Progenitor cell of endocrine pancreas (in vitro differentiated cells): ENCODE measurements at regions not wholly inside any gene's neighbourhood (a gene's known extent, or its start where the extent isn't known, plus 50 kb on each side); places are given as distances from the start of the nearest gene placed in this dataset.
A peak's percentile ranks its signal among the peaks of the same experiment; 100 is the strongest.
"Not testable (repeated sequence)": the region's sequence is repeated elsewhere in the genome, so short reads cannot be mapped to it uniquely, and the experiment has no call there.

Experiments
- DNase-seq: peaks from one replicate; pipeline ENCODE4 v3.0.0; 2021; ENCODE audit warnings: low spot score; ENCODE audit not compliant: unreplicated experiment
- H3K27ac Mint-ChIP-seq: 2 replicates; pipeline ENCODE4 v1.8.0; 2021; ENCODE audit warnings: mild to moderate bottlenecking, moderate library complexity, mixed read lengths
- H3K27me3 Mint-ChIP-seq: 2 replicates; pipeline ENCODE4 v1.8.0; 2021; ENCODE audit warnings: mixed read lengths
- H3K36me3 Mint-ChIP-seq: 2 replicates; pipeline ENCODE4 v1.8.0; 2022; ENCODE audit warnings: mixed read lengths; ENCODE audit not compliant: insufficient read depth
- H3K4me1 Mint-ChIP-seq: 2 replicates; pipeline ENCODE4 v1.8.0; 2021; ENCODE audit warnings: low read depth, mixed read lengths
- H3K4me3 Mint-ChIP-seq: 2 replicates; pipeline ENCODE4 v1.8.0; 2021; ENCODE audit warnings: low read depth, mild to moderate bottlenecking, moderate library complexity, mixed read lengths
- H3K9me3 Mint-ChIP-seq: 2 replicates; pipeline ENCODE4 v1.8.0; 2021; ENCODE audit warnings: low read depth, mixed read lengths
- TF ChIP-seq, protein P1 (sequence below): fragments of 200-600 bp; sonication (generic); IDR thresholded peaks from one replicate; pipeline ENCODE4 v1.5.0; 2021; ENCODE audit warnings: antibody characterized with exemption, mild to moderate bottlenecking; ENCODE audit not compliant: unreplicated experiment

DNA sequence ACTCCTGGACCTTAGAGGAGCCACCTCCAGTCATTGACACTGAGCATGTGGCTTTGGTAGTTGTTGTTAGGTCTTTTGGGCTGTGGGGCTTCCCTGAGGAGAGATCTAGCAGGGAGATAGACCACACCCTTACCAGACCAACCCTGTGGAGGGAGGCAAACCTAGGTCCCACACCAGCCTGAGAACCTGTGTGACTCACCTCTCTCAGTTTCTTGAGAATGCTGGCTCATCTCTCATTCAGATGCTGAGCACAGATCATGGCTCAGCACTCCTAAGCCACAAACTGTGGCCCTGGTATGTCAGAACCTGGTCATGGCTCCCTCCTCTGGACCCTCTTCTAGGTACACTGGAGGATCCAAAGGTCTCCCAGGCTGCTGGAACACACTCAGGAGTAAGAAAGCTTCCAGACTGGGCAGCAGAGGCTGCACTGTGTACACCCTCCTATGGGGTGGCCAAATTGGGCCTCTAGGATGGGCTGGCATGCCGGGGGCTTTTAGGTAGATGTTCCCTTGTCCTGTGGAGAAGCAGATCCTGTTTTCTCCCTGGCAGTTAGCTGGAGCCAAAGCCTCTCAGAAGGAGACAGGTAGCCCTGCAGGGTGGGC lies 1294.5 kb downstream of the KHDRBS2 start:
- Mint-ChIP-seq H3K4me3 (no peak overlapping the region), H3K27ac (no peak overlapping the region), H3K36me3 (no peaks in the 10 kb centered on the region), H3K4me1 (no peaks in the 10 kb centered on the region), H3K9me3 (peaks cover 32% of the 10 kb centered on the region), H3K27me3 (no peaks in the 10 kb centered on the region)
- TF ChIP-seq, protein P1, sequence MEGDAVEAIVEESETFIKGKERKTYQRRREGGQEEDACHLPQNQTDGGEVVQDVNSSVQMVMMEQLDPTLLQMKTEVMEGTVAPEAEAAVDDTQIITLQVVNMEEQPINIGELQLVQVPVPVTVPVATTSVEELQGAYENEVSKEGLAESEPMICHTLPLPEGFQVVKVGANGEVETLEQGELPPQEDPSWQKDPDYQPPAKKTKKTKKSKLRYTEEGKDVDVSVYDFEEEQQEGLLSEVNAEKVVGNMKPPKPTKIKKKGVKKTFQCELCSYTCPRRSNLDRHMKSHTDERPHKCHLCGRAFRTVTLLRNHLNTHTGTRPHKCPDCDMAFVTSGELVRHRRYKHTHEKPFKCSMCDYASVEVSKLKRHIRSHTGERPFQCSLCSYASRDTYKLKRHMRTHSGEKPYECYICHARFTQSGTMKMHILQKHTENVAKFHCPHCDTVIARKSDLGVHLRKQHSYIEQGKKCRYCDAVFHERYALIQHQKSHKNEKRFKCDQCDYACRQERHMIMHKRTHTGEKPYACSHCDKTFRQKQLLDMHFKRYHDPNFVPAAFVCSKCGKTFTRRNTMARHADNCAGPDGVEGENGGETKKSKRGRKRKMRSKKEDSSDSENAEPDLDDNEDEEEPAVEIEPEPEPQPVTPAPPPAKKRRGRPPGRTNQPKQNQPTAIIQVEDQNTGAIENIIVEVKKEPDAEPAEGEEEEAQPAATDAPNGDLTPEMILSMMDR: no peak
- DNase-seq: no peak

GRCh38 chr6:60952500-60952899 lies 1333.5 kb downstream of the KHDRBS2 start:
- no peak overlapping the region for H3K4me3 Mint-ChIP-seq
- H3K27me3 Mint-ChIP-seq: no peaks in the 10 kb centered on the region
- no peak overlapping the region for H3K27ac Mint-ChIP-seq
- TF ChIP-seq, protein P1: no peak
- no peak for DNase-seq
- no peaks in the 10 kb centered on the region for H3K9me3 Mint-ChIP-seq
- no peaks in the 10 kb centered on the region for H3K36me3 Mint-ChIP-seq
- H3K4me1 Mint-ChIP-seq: no peaks in the 10 kb centered on the region

GRCh38 chr6:60950221-60950923 lies 1335.7 kb downstream of the KHDRBS2 start:
- not testable (repeated sequence) for H3K27ac Mint-ChIP-seq, H3K9me3 Mint-ChIP-seq, H3K4me1 Mint-ChIP-seq, H3K4me3 Mint-ChIP-seq, DNase-seq, H3K36me3 Mint-ChIP-seq, H3K27me3 Mint-ChIP-seq

DNA sequence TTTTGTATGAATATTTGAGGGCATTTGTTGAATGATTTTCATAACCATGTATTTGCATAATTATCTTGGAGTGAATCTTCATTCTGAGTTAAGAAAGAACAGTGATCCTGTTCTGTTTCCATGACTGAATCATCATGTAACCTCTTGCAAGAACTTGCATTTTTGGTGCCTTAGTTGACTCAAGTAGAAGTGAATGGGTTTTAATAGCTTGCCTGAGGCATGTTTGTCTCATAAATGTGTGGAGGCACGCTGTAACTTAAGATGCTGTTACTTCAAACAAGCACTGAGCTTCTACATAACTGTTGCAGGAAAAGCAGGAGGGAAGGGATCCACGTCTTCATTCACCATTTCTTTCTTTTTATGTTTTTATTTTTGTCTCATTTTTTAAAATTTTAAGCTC lies 1338.6 kb downstream of the KHDRBS2 start:
- not testable (repeated sequence) for DNase-seq, H3K4me3 Mint-ChIP-seq, H3K36me3 Mint-ChIP-seq, H3K27ac Mint-ChIP-seq, H3K4me1 Mint-ChIP-seq, H3K9me3 Mint-ChIP-seq, H3K27me3 Mint-ChIP-seq

GRCh38 chr6:60944803-60945202 lies 1341.2 kb downstream of the KHDRBS2 start:
- not testable (repeated sequence) for H3K36me3 Mint-ChIP-seq, H3K9me3 Mint-ChIP-seq, H3K27me3 Mint-ChIP-seq, H3K4me3 Mint-ChIP-seq, H3K4me1 Mint-ChIP-seq, DNase-seq, H3K27ac Mint-ChIP-seq

GRCh38 chr6:60935970-60936369 lies 1350.1 kb downstream of the KHDRBS2 start:
- H3K36me3 Mint-ChIP-seq, H3K27ac Mint-ChIP-seq, H3K4me1 Mint-ChIP-seq, H3K27me3 Mint-ChIP-seq, H3K9me3 Mint-ChIP-seq, DNase-seq, H3K4me3 Mint-ChIP-seq: not testable (repeated sequence)
- TF ChIP-seq, protein P1: peak; percentile 31

DNA sequence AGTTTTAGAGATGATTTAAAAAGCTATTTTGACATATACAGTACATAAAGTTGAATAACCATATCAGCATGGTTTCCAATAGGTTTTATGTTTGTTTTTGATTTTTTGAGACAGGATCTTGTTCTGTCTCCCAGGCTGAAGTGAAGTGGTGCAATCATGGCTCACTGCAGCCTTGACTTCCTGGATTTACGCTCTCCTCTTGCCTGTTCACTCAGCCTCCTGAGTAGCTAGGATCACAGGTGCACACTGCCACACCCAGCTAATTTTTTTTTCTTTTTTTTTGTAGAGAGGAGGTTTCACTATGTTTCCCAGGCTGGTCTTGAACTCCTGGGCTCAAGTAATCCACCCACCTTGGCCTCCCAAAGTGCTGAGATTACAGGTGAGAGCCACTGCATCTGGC lies 1366.4 kb downstream of the KHDRBS2 start:
- not testable (repeated sequence) for H3K27me3 Mint-ChIP-seq, H3K27ac Mint-ChIP-seq, DNase-seq, H3K4me1 Mint-ChIP-seq, H3K9me3 Mint-ChIP-seq, H3K4me3 Mint-ChIP-seq, H3K36me3 Mint-ChIP-seq

GRCh38 chr6:60903860-60904259 lies 1382.2 kb downstream of the KHDRBS2 start:
- not testable (repeated sequence) for H3K4me1 Mint-ChIP-seq, H3K36me3 Mint-ChIP-seq, H3K4me3 Mint-ChIP-seq, DNase-seq, H3K27ac Mint-ChIP-seq, H3K27me3 Mint-ChIP-seq
- H3K9me3 Mint-ChIP-seq: peaks cover 15% of the 10 kb centered on the region

DNA sequence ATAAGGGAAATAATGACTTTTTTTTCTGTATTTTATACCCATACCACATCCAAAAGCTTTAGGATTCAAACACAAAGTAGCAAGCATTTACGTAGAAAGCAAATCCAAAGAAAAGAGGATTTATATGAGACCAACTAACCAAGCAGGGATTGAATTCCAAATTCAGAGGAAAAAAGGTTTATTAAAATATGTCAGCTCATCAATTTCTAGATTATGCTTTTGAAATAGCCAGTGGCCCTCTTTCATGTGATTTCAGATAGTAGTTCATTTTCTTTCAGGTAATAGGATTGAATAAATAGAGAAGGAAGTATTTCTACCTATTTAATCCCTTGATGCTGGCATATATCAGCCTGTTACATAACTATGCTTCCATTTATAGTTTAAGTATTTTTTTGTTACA lies 1392.7 kb downstream of the KHDRBS2 start:
- not testable (repeated sequence) for DNase-seq, H3K9me3 Mint-ChIP-seq, H3K4me3 Mint-ChIP-seq, H3K36me3 Mint-ChIP-seq, H3K27me3 Mint-ChIP-seq, H3K4me1 Mint-ChIP-seq
- peak overlapping the region; percentile 16 for H3K27ac Mint-ChIP-seq
